ENCODE measurements at regions not wholly inside any gene's neighbourhood (a gene's known extent, or its start where the extent isn't known, plus 50 kb on each side); places are given as distances from the start of the nearest gene placed in this dataset.

GRCh38 chr10:131724169-131724545 is 176.7 kb upstream of the PPP2R2D start:
- no peak for DNase-seq

- no peak for DNase-seq
These were observed 175.8 kb upstream of the PPP2R2D start for GRCh38 chr10:131724891-131725580.

- DNase-seq = no peak
These were observed 175.2 kb upstream of the PPP2R2D start for GRCh38 chr10:131725581-131726069.

- DNase-seq = no peak
These were observed 174.5 kb upstream of the PPP2R2D start for GRCh38 chr10:131726076-131726880.

GRCh38 chr10:131726967-131727366 is 173.8 kb upstream of the PPP2R2D start:
- DNase-seq = no peak

GRCh38 chr10:131727560-131727959 is 173.2 kb upstream of the PPP2R2D start:
- DNase-seq = no peak

- no peak for DNase-seq
These were observed 172.3 kb upstream of the PPP2R2D start for GRCh38 chr10:131728286-131729228.

- DNase-seq = no peak
These were observed 171.4 kb upstream of the PPP2R2D start for GRCh38 chr10:131729361-131729760.

- no peak for DNase-seq
These were observed 170.7 kb upstream of the PPP2R2D start for GRCh38 chr10:131729938-131730660.

- DNase-seq = no peak
These were observed 169.9 kb upstream of the PPP2R2D start for GRCh38 chr10:131730771-131731497.

- DNase-seq = no peak
These were observed 168.8 kb upstream of the PPP2R2D start for GRCh38 chr10:131731780-131732630.

- DNase-seq = no peak
These were observed 168.1 kb upstream of the PPP2R2D start for GRCh38 chr10:131732631-131733127.

- DNase-seq = no peak
These were observed 167.2 kb upstream of the PPP2R2D start for GRCh38 chr10:131733596-131733995.

- DNase-seq = no peak
These were observed 165.2 kb upstream of the PPP2R2D start for GRCh38 chr10:131735577-131735976.

GRCh38 chr10:131736321-131736980 is 164.4 kb upstream of the PPP2R2D start:
- DNase-seq = no peak

GRCh38 chr10:131737543-131738395 is 163.0 kb upstream of the PPP2R2D start:
- no peak for DNase-seq

- no peak for DNase-seq
These were observed 162.4 kb upstream of the PPP2R2D start for GRCh38 chr10:131738396-131738735.

GRCh38 chr10:131739206-131739605 is 161.6 kb upstream of the PPP2R2D start:
- no peak for DNase-seq

GRCh38 chr10:131742500-131742951 is 158.3 kb upstream of the PPP2R2D start:
- no peak for DNase-seq

All from T-helper 9 cell (primary cell).